ENCODE measurements at regions not wholly inside any gene's neighbourhood (a gene's known extent, or its start where the extent isn't known, plus 50 kb on each side); places are given as distances from the start of the nearest gene placed in this dataset.

DNA sequence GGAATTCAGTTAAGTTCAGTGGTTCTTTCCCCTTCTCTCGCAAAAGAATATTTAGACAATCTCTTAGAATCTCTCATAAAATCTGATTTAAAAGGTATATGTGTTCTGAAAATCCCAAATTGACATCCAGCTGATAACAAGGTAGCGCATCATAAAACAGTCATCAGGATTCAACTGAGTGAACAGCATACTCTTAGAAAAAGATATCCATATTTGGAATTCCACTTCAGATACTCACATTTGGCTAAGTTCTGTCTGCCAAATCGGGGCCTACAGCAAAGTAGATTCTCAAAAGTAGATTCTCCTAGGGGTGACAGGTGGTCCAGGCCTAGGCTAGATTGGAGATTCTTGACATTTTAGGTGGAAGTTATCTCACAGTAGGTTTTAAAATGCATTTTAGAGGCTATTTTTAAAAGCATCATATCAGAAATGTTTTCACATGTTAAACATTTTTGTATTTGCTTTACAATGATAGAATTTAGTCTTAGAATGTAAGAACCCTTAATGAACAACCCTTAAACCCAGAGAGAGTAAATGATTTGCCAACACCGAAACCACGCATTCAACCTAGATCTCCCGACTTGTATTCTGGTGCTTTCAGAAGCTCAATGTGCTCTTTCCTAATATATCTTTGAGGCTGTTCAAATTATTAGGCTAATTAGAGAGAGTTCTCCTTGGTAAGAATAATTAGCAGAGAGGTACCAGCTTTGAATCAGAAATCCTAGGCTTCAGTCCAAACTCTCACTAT, 318.9 kb downstream of the LMO4 start:
- Histone ChIP-seq H3K4me1 (ENCODE audit: control insufficient read depth, extremely low read depth, insufficient read depth, low read length) (no peaks in the 10 kb centered on the region), H4K20me1 (ENCODE audit: control insufficient read depth, extremely low read depth, insufficient read depth, low read length) (no peaks in the 10 kb centered on the region), H3K27ac (ENCODE audit: insufficient read depth, low read length) (no peak overlapping the region), H3K27me3 (ENCODE audit: control insufficient read depth, insufficient read depth, low read length) (no peaks in the 10 kb centered on the region), H3K4me3 (replicated peaks in 1 of 4; ENCODE audit: control extremely low read depth in 1 of 4, insufficient read depth in 1 of 4, low read depth in 3 of 4, low read length in 4 of 4) (no peak overlapping the region), H3K9me3 (ENCODE audit: control insufficient read depth, insufficient read depth, low read depth, low read length) (no peaks in the 10 kb centered on the region), H3K36me3 (ENCODE audit: control insufficient read depth, insufficient read depth, low read length) (no peaks in the 10 kb centered on the region), H3K9ac (ENCODE audit: insufficient read depth, low read length) (no peak overlapping the region), H2AFZ (ENCODE audit: low read length) (no peak overlapping the region), H3K79me2 (ENCODE audit: control insufficient read depth, insufficient read depth, low read length) (no peaks in the 10 kb centered on the region), H3K4me2 (ENCODE audit: extremely low read depth, insufficient read depth, low read length) (no peak overlapping the region)
- TF ChIP-seq EZH2 (IDR thresholded peaks at IDR 0.05; ENCODE audit: low read length, missing control alignments), result no peak
- TF ChIP-seq CTCF (conservative IDR thresholded peaks at IDR 0.05 in 1 of 2, IDR thresholded peaks at IDR 0.05 in 1 of 2; ENCODE audit: low read depth in 1 of 2, low read length in 2 of 2), result no peak
- peak in 1 of 2 donors; percentile 23 for DNase-seq (ENCODE audit: low read depth in 2 of 2)

GRCh38 chr1:87648323-87649119, 319.8 kb downstream of the LMO4 start:
- Histone ChIP-seq H2AFZ (ENCODE audit: low read length) (no peak overlapping the region), H3K9ac (ENCODE audit: insufficient read depth, low read length) (no peak overlapping the region), H3K9me3 (ENCODE audit: control insufficient read depth, insufficient read depth, low read depth, low read length) (no peaks in the 10 kb centered on the region), H3K4me2 (ENCODE audit: extremely low read depth, insufficient read depth, low read length) (no peak overlapping the region), H3K27ac (ENCODE audit: insufficient read depth, low read length) (no peak overlapping the region), H4K20me1 (ENCODE audit: control insufficient read depth, extremely low read depth, insufficient read depth, low read length) (no peaks in the 10 kb centered on the region), H3K4me1 (ENCODE audit: control insufficient read depth, extremely low read depth, insufficient read depth, low read length) (no peaks in the 10 kb centered on the region), H3K27me3 (ENCODE audit: control insufficient read depth, insufficient read depth, low read length) (no peaks in the 10 kb centered on the region), H3K79me2 (ENCODE audit: control insufficient read depth, insufficient read depth, low read length) (no peaks in the 10 kb centered on the region), H3K36me3 (ENCODE audit: control insufficient read depth, insufficient read depth, low read length) (no peaks in the 10 kb centered on the region), H3K4me3 (replicated peaks in 1 of 4; ENCODE audit: control extremely low read depth in 1 of 4, insufficient read depth in 1 of 4, low read depth in 3 of 4, low read length in 4 of 4) (no peak overlapping the region)
- TF ChIP-seq EZH2 (IDR thresholded peaks at IDR 0.05; ENCODE audit: low read length, missing control alignments) (no peak), CTCF (conservative IDR thresholded peaks at IDR 0.05 in 1 of 2, IDR thresholded peaks at IDR 0.05 in 1 of 2; ENCODE audit: low read depth in 1 of 2, low read length in 2 of 2) (no peak)
- no peak for DNase-seq (ENCODE audit: low read depth in 2 of 2)

DNA sequence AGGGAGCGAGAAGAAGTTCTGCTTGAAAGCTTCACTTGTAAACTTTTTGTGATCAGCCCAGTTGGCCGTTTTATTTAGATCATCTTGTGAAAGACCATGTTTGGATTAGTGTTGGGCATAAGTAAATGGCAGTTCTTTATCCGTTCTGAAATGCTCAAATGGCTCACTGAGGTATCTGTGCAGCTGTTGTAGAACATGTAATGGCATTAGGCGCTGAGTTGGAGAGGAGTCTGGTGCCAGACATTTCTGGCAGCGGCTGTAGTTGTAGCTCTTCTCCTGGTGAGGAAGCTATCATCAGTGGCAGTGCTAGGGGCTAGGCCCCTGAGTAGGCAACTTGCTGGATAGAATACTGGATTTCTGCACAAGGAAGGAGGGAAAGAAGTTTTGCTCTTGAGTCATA, 321.6 kb downstream of the LMO4 start:
- no peak overlapping the region for H2AFZ ChIP-seq (ENCODE audit: low read length)
- DNase-seq (ENCODE audit: low read depth in 2 of 2), result no peak
- TF ChIP-seq CTCF (conservative IDR thresholded peaks at IDR 0.05 in 1 of 2, IDR thresholded peaks at IDR 0.05 in 1 of 2; ENCODE audit: low read depth in 1 of 2, low read length in 2 of 2), result no peak
- no peak for TF ChIP-seq EZH2 (IDR thresholded peaks at IDR 0.05; ENCODE audit: low read length, missing control alignments)
- H4K20me1 ChIP-seq (ENCODE audit: control insufficient read depth, extremely low read depth, insufficient read depth, low read length), result no peaks in the 10 kb centered on the region
- H3K9ac ChIP-seq (ENCODE audit: insufficient read depth, low read length), result no peak overlapping the region
- H3K79me2 ChIP-seq (ENCODE audit: control insufficient read depth, insufficient read depth, low read length), result no peaks in the 10 kb centered on the region
- no peaks in the 10 kb centered on the region for H3K36me3 ChIP-seq (ENCODE audit: control insufficient read depth, insufficient read depth, low read length)
- no peaks in the 10 kb centered on the region for H3K9me3 ChIP-seq (ENCODE audit: control insufficient read depth, insufficient read depth, low read depth, low read length)
- no peak overlapping the region for H3K27ac ChIP-seq (ENCODE audit: insufficient read depth, low read length)
- H3K27me3 ChIP-seq (ENCODE audit: control insufficient read depth, insufficient read depth, low read length), result no peaks in the 10 kb centered on the region
- no peaks in the 10 kb centered on the region for H3K4me1 ChIP-seq (ENCODE audit: control insufficient read depth, extremely low read depth, insufficient read depth, low read length)
- no peak overlapping the region for H3K4me3 ChIP-seq (replicated peaks in 1 of 4; ENCODE audit: control extremely low read depth in 1 of 4, insufficient read depth in 1 of 4, low read depth in 3 of 4, low read length in 4 of 4)
- H3K4me2 ChIP-seq (ENCODE audit: extremely low read depth, insufficient read depth, low read length), result no peak overlapping the region

Measured in fibroblast of lung (primary cell).